Choroid plexus epithelial cell (primary cell): ENCODE measurements at regions not wholly inside any gene's neighbourhood (a gene's known extent, or its start where the extent isn't known, plus 50 kb on each side); places are given as distances from the start of the nearest gene placed in this dataset.

Experiments
- DNase-seq: peaks from one replicate; pipeline ENCODE4 v3.0.0-alpha.2; 2010; ENCODE audit warnings: low read depth
- H3K4me3 ChIP-seq: 2 replicates; pipeline ENCODE4 v1.5.1; 2011; ENCODE audit warnings: low read depth, mild to moderate bottlenecking, control low read depth, low read length, moderate library complexity
- CTCF ChIP-seq: conservative IDR thresholded peaks from 2 replicates; pipeline ENCODE4 v1.5.1; 2011; ENCODE audit warnings: low read depth, mild to moderate bottlenecking, control low read depth, inconsistent platforms, low read length, moderate library complexity

GRCh38 chr5:18970000-18970399 lies 1018.0 kb downstream of the CDH18 start:
- DNase-seq, result no peak
- H3K4me3 ChIP-seq, result no peak overlapping the region
- TF ChIP-seq CTCF, result no peak

DNA sequence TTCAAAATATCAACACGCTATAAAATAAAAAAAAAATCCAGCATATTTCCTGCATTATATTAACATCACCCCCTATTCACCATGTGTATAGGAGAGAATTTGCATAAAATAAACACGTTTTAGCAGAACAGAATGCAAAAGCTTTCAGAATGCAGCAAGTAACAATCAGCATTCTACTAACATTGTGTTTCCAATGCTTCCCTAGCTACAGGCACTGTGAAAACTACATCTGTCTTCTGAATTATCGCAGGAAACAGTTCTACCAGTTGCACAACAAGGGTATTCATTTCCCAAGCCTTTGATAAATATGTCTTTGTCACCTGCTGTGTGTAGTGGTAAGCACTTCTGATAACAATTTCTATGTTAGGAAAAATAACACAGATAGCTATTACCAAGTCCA lies 1015.8 kb downstream of the CDH18 start:
- no peak overlapping the region for H3K4me3 ChIP-seq
- DNase-seq, result no peak
- no peak for TF ChIP-seq CTCF

GRCh38 chr5:18975624-18976023 lies 1012.4 kb downstream of the CDH18 start:
- no peak for TF ChIP-seq CTCF

DNA sequence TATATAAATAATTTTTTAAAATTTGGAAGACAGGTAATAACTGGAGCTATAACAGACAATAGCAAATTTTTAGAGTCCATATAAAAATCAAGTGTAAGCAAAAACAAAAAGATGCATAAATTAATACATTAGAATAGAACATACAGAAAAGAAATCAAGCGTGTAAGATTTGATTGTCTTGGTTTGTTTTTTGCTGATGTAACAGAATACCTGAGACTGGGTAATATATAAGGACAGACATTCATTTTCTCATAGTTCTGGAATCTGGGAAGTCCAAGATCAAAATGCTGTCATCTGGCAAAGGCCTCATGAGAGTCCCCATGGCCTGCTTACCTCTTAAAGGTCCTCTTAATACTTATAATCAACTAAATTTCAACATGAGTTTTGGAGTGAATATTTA lies 1010.1 kb downstream of the CDH18 start:
- H3K4me3 ChIP-seq, result no peak overlapping the region
- DNase-seq, result no peak
- TF ChIP-seq CTCF, result no peak

More at GRCh38 chr5:18975624-18976023, 1012.4 kb downstream of the CDH18 start:
- no peak overlapping the region for H3K4me3 ChIP-seq
- no peak for DNase-seq

GRCh38 chr5:18984559-18985080 lies 1003.4 kb downstream of the CDH18 start:
- no peak for DNase-seq
- TF ChIP-seq CTCF, result no peak
- H3K4me3 ChIP-seq, result no peak overlapping the region

GRCh38 chr5:18985171-18985758 lies 1002.7 kb downstream of the CDH18 start:
- no peak for TF ChIP-seq CTCF
- no peak for DNase-seq
- H3K4me3 ChIP-seq, result no peak overlapping the region

- DNase-seq, result no peak
- no peak overlapping the region for H3K4me3 ChIP-seq
- no peak for TF ChIP-seq CTCF
Observed at GRCh38 chr5:18987101-18987500, 1000.9 kb downstream of the CDH18 start.
